Astrocyte (in vitro differentiated cells and primary cell): ENCODE measurements at regions not wholly inside any gene's neighbourhood (a gene's known extent, or its start where the extent isn't known, plus 50 kb on each side); places are given as distances from the start of the nearest gene placed in this dataset.

Experiments
- CTCF ChIP-seq: IDR thresholded peaks from 2 replicates; pipeline ENCODE4 v1.5.1; 2011; ENCODE audit warnings: low read depth, mild to moderate bottlenecking, inconsistent platforms, low read length, moderate library complexity; ENCODE audit not compliant: insufficient read depth
- EZH2 ChIP-seq: IDR thresholded peaks from 2 replicates; pipeline ENCODE4 v1.6.1; 2012; ENCODE audit warnings: mild to moderate bottlenecking, low read length, inconsistent platforms; ENCODE audit not compliant: insufficient read depth

GRCh38 chr5:96193946-96194345 is 232.3 kb upstream of the ELL2 start:
- TF ChIP-seq CTCF (no peak), EZH2 (no peak)
